H9 (cell line): ENCODE measurements at regions not wholly inside any gene's neighbourhood (a gene's known extent, or its start where the extent isn't known, plus 50 kb on each side); places are given as distances from the start of the nearest gene placed in this dataset.

Experiments
- DNase-seq: peaks from one replicate; pipeline ENCODE4 v3.0.0-alpha.2; 2017
- H2AFZ ChIP-seq: one replicate; pipeline ENCODE4 v1.6.1; 2013; ENCODE audit warnings: mild to moderate bottlenecking, low read length, control low read depth, moderate library complexity
- H2AK5ac ChIP-seq: 2 replicates; pipeline ENCODE4 v1.6.1; 2013; ENCODE audit warnings: low read length, control low read depth, mixed read lengths; ENCODE audit not compliant: insufficient read length
- H2BK120ac ChIP-seq: one replicate; pipeline ENCODE4 v1.6.1; 2013; ENCODE audit warnings: low read depth, mild to moderate bottlenecking, low read length, control low read depth, inconsistent platforms; ENCODE audit not compliant: poor library complexity, severe bottlenecking
- H2BK12ac ChIP-seq: 2 replicates; pipeline ENCODE4 v1.6.1; 2013; ENCODE audit warnings: low read length, control low read depth, mixed read lengths, low read depth; ENCODE audit not compliant: insufficient read length
- H2BK15ac ChIP-seq: 2 replicates; pipeline ENCODE4 v1.6.1; 2013; ENCODE audit warnings: low read depth, low read length, control low read depth
- H2BK20ac ChIP-seq: one replicate; pipeline ENCODE4 v1.6.1; 2013; ENCODE audit warnings: low read depth, mild to moderate bottlenecking, low read length, control low read depth, inconsistent platforms; ENCODE audit not compliant: poor library complexity, severe bottlenecking
- H2BK5ac ChIP-seq: 2 replicates; pipeline ENCODE4 v1.6.1; 2013; ENCODE audit warnings: low read length, control low read depth, mixed read lengths; ENCODE audit not compliant: insufficient read length
- H3K14ac ChIP-seq: 2 replicates; pipeline ENCODE4 v1.6.1; 2013; ENCODE audit warnings: low read length, control low read depth; ENCODE audit not compliant: insufficient read depth
- H3K18ac ChIP-seq: 2 replicates; pipeline ENCODE4 v1.6.1; 2013; ENCODE audit warnings: low read depth, mild to moderate bottlenecking, mixed read lengths, low read length, control low read depth; ENCODE audit not compliant: insufficient read length
- H3K23ac ChIP-seq: 2 replicates; pipeline ENCODE4 v1.6.1; 2013; ENCODE audit warnings: low read length, control low read depth, mixed read lengths, low read depth; ENCODE audit not compliant: insufficient read length
- H3K23me2 ChIP-seq: 2 replicates; pipeline ENCODE4 v1.6.1; 2013; ENCODE audit warnings: low read depth, mild to moderate bottlenecking, mixed read lengths, low read length, control low read depth; ENCODE audit not compliant: insufficient read length, poor library complexity, severe bottlenecking
- H3K27ac ChIP-seq: 2 replicates; pipeline ENCODE4 v1.5.1; 2013; ENCODE audit warnings: low read length, control low read depth, mixed read lengths, low read depth; ENCODE audit not compliant: insufficient read length
- H3K27me3 ChIP-seq: 2 replicates; pipeline ENCODE4 v1.6.1; 2013; ENCODE audit warnings: low read length, control low read depth, inconsistent platforms; ENCODE audit not compliant: insufficient read depth
- H3K4ac ChIP-seq: 2 replicates; pipeline ENCODE4 v1.6.1; 2013; ENCODE audit warnings: low read depth, mild to moderate bottlenecking, control low read depth, inconsistent platforms, low read length, moderate library complexity
- H3K4me1 ChIP-seq: 2 replicates; pipeline ENCODE4 v1.6.1; 2013; ENCODE audit warnings: low read length, control low read depth, inconsistent platforms; ENCODE audit not compliant: insufficient read depth
- H3K4me2 ChIP-seq: 2 replicates; pipeline ENCODE4 v1.6.1; 2013; ENCODE audit warnings: low read length, control low read depth, mixed read lengths; ENCODE audit not compliant: insufficient read length, insufficient read depth
- H3K56ac ChIP-seq: 2 replicates; pipeline ENCODE4 v1.6.1; 2013; ENCODE audit warnings: low read depth, mild to moderate bottlenecking, mixed read lengths, low read length, control low read depth; ENCODE audit not compliant: insufficient read length
- H3K79me1 ChIP-seq: 2 replicates; pipeline ENCODE4 v1.6.1; 2013; ENCODE audit warnings: low read depth, mild to moderate bottlenecking, moderate library complexity, low read length, control low read depth, inconsistent platforms; ENCODE audit not compliant: insufficient read depth, poor library complexity, severe bottlenecking
- H3K79me2 ChIP-seq: 2 replicates; pipeline ENCODE4 v1.6.1; 2013; ENCODE audit warnings: low read length, control low read depth, inconsistent platforms; ENCODE audit not compliant: insufficient read depth
- H3K9ac ChIP-seq: 2 replicates; pipeline ENCODE4 v1.6.1; 2013; ENCODE audit warnings: low read length, control low read depth, mixed read lengths; ENCODE audit not compliant: insufficient read length; ENCODE audit errors: extremely low read depth
- H3K9me3 ChIP-seq: one replicate; pipeline ENCODE4 v1.6.1; 2013; ENCODE audit warnings: low read depth, low read length, inconsistent platforms; ENCODE audit not compliant: control insufficient read depth
- H3T11ph ChIP-seq: one replicate; pipeline ENCODE4 v1.6.1; 2013; ENCODE audit warnings: mild to moderate bottlenecking, low read length, control low read depth, inconsistent platforms
- H4K20me1 ChIP-seq: one replicate; pipeline ENCODE4 v1.6.1; 2013; ENCODE audit not compliant: control insufficient read depth, insufficient read length, insufficient read depth
- H4K5ac ChIP-seq: 2 replicates; pipeline ENCODE4 v1.6.1; 2013; ENCODE audit warnings: low read depth, mild to moderate bottlenecking, mixed read lengths, low read length, control low read depth; ENCODE audit not compliant: insufficient read length
- H4K8ac ChIP-seq: replicated peaks from 2 replicates; pipeline ENCODE4 v1.6.1; 2013; ENCODE audit warnings: low read length, control low read depth, mixed read lengths, low read depth; ENCODE audit not compliant: insufficient read length
- H4K91ac ChIP-seq: 2 replicates; pipeline ENCODE4 v1.6.1; 2013; ENCODE audit warnings: low read depth, mild to moderate bottlenecking, moderate library complexity, mixed read lengths, low read length, control low read depth; ENCODE audit not compliant: insufficient read length
- H3K27ac Mint-ChIP-seq, 3 experiments: 2 replicates in 2 of 3; 3 replicates in 1 of 3; pipeline ENCODE4 v1.8.0; 2020 to 2021; ENCODE audit warnings: mixed read lengths in 3 of 3, mild to moderate bottlenecking in 1 of 3, moderate library complexity in 1 of 3
- H3K27me3 Mint-ChIP-seq: 2 replicates; pipeline ENCODE4 v1.8.0; 2021; ENCODE audit warnings: low read depth, mild to moderate bottlenecking, moderate library complexity, mixed read lengths
- H3K36me3 Mint-ChIP-seq, 3 experiments: 2 replicates in 2 of 3; 3 replicates in 1 of 3; pipeline ENCODE4 v1.8.0; 2020 to 2021; ENCODE audit warnings: low read depth in 3 of 3, mixed read lengths in 3 of 3; ENCODE audit not compliant: insufficient read depth in 1 of 3
- H3K4me1 Mint-ChIP-seq, 2 experiments: 2 replicates each; pipeline ENCODE4 v1.8.0; 2020; ENCODE audit warnings: mixed read lengths in 2 of 2
- H3K4me3 Mint-ChIP-seq, 2 experiments: 2 replicates in 1 of 2; 3 replicates in 1 of 2; pipeline ENCODE4 v1.8.0; 2020 to 2021; ENCODE audit warnings: mild to moderate bottlenecking in 2 of 2, mixed read lengths in 2 of 2, moderate library complexity in 1 of 2
- H3K9me3 Mint-ChIP-seq, 2 experiments: 2 replicates in 1 of 2; 3 replicates in 1 of 2; pipeline ENCODE4 v1.8.0; 2020; ENCODE audit warnings: mild to moderate bottlenecking in 2 of 2, mixed read lengths in 2 of 2, moderate library complexity in 1 of 2
- CTCF ChIP-seq: fragments of 200-600 bp; sonication (generic); conservative IDR thresholded peaks from 3 replicates; pipeline ENCODE4 v1.8.0; 2021; ENCODE audit warnings: antibody characterized with exemption, mild to moderate bottlenecking
- WGBS: extraction: QIAGEN DNeasy Blood & Tissue Kit; methylation state at CpG from one replicate; pipeline ENCODE4 v1.1.7; 2013; ENCODE audit warnings: missing lambda C conversion rate, low lambda C conversion rate, mixed read lengths; ENCODE audit not compliant: insufficient read length; ENCODE audit errors: extremely low coverage; 5-methylcytosine and 5-hydroxymethylcytosine counted together

- H4K8ac ChIP-seq: no peak overlapping the region
- no peak overlapping the region for H2BK15ac ChIP-seq
- no peak overlapping the region for H3K14ac ChIP-seq
- H4K5ac ChIP-seq: no peak overlapping the region
- no peaks in the 10 kb centered on the region for H3K4me1 ChIP-seq
- H2BK5ac ChIP-seq: no peak overlapping the region
- no peak overlapping the region for H3K56ac ChIP-seq
- no peak for DNase-seq
- Mint-ChIP-seq H3K27ac (no peak overlapping the region), H3K4me3 (no peak overlapping the region), H3K36me3 (no peaks in the 10 kb centered on the region), H3K27me3 (no peaks in the 10 kb centered on the region), H3K4me1 (no peaks in the 10 kb centered on the region; a peak in 1 of 4 replicates), H3K9me3 (no peaks in the 10 kb centered on the region; a peak in 1 of 5 replicates)
- no peak overlapping the region for H3K27ac ChIP-seq
- no peaks in the 10 kb centered on the region for H3K79me2 ChIP-seq
- TF ChIP-seq CTCF: no peak
- H3K79me1 ChIP-seq: no peaks in the 10 kb centered on the region
- H2BK20ac ChIP-seq: no peak overlapping the region
- no peak overlapping the region for H3T11ph ChIP-seq
- no peaks in the 10 kb centered on the region for H3K9me3 ChIP-seq
- H3K18ac ChIP-seq: no peak overlapping the region
- no peaks in the 10 kb centered on the region for H4K20me1 ChIP-seq
- H2BK120ac ChIP-seq: no peak overlapping the region
- WGBS: 100% methylated on average over 1 of the region's 4 CpGs
- no peak overlapping the region for H3K4me2 ChIP-seq
- H2AFZ ChIP-seq: no peak overlapping the region
- H3K23me2 ChIP-seq: no peaks in the 10 kb centered on the region
- H3K4ac ChIP-seq: no peak overlapping the region
- no peaks in the 10 kb centered on the region for H3K27me3 ChIP-seq
- no peak overlapping the region for H4K91ac ChIP-seq
- no peak overlapping the region for H3K9ac ChIP-seq
- H2AK5ac ChIP-seq: no peak overlapping the region
- no peak overlapping the region for H3K23ac ChIP-seq
- no peak overlapping the region for H2BK12ac ChIP-seq
Observed at GRCh38 chr4:28505064-28505463, 1644.4 kb downstream of the STIM2 start.
